Transverse colon (tissue), 3 donors: ENCODE measurements at regions not wholly inside any gene's neighbourhood (a gene's known extent, or its start where the extent isn't known, plus 50 kb on each side); places are given as distances from the start of the nearest gene placed in this dataset.

ENCODE experiments used
- CTCF ChIP-seq, 5 experiments: fragments of 200-600 bp in 3 of 5; fragments of 450-650 bp in 2 of 5; sonication (generic) in 3 of 5; IDR thresholded peaks; 1 replicate in 2 of 5; 2 replicates in 3 of 5; pipeline ENCODE4 v1.5.1; 2016 to 2017; ENCODE audit warnings: antibody characterized with exemption in 5 of 5, inconsistent platforms in 3 of 5, mild to moderate bottlenecking in 2 of 5, moderate library complexity in 1 of 5
- EP300 ChIP-seq: sonication (generic); formaldehyde crosslinking; IDR thresholded peaks from one replicate; pipeline ENCODE4 v1.6.1; 2017; ENCODE audit warnings: antibody characterized with exemption, low read depth

GRCh38 chr3:193971261-193971751, 164.6 kb upstream of the HES1 start:
- no peak for TF ChIP-seq CTCF (IDR thresholded peaks at IDR 0.05)
- TF ChIP-seq EP300: no peak
